ENCODE measurements at regions not wholly inside any gene's neighbourhood (a gene's known extent, or its start where the extent isn't known, plus 50 kb on each side); places are given as distances from the start of the nearest gene placed in this dataset.
"Not testable (repeated sequence)": the region's sequence is repeated elsewhere in the genome, so short reads cannot be mapped to it uniquely, and the experiment has no call there.

- DNase-seq (ENCODE audit: low read depth in 2 of 2) = no peak
Measured at GRCh38 chr15:36177590-36178302, 401.7 kb upstream of the CDIN1 start.

GRCh38 chr15:36178303-36178633 lies 401.2 kb upstream of the CDIN1 start:
- no peak for DNase-seq (ENCODE audit: low read depth in 2 of 2)

- no peak for DNase-seq (ENCODE audit: low read depth in 2 of 2)
Measured at GRCh38 chr15:36183201-36183600, 396.2 kb upstream of the CDIN1 start.

GRCh38 chr15:36185438-36185837 lies 394.0 kb upstream of the CDIN1 start:
- no peak for DNase-seq (ENCODE audit: low read depth in 2 of 2)

DNA sequence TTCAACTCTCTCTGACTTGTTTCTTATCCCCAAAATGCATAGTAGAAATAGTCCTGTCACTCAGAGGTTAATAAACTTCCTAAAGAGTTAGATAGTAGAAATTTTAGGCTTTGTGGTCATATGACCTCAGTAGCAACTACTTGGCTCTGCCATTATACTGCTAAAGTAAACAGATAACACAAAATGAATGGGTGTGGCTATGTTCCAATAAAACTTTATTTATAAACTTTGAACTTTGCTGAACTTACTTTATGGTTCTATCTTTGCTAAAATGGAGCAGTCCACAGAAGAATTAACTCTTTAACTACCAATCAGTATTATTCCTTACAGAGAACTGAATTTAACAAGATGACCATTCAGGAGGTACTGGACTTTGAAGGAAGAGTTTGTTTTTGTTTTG lies 393.6 kb upstream of the CDIN1 start:
- DNase-seq (ENCODE audit: low read depth in 2 of 2) = no peak

GRCh38 chr15:36186376-36186775 lies 393.1 kb upstream of the CDIN1 start:
- DNase-seq (ENCODE audit: low read depth in 2 of 2) = no peak

DNA sequence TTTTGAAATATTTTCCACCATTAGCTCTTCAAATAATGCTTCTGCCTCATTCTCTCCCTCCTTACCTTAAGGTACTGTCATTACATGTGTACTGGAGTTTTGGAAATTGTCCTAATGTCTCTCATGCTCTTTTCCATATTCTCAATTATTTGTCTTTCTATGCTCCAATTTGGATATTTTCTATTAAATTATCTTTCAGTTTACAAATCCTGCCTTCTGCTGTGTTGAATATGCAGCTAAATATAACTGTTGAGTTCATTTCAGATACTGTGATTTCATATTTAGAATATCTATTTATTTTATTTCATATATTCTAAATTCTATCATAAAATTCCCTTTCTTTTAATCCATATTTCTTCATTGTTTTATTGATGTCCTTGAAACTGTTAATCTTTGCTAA lies 388.0 kb upstream of the CDIN1 start:
- DNase-seq (ENCODE audit: low read depth in 2 of 2) = no peak

- not testable (repeated sequence) for DNase-seq (ENCODE audit: low read depth in 2 of 2)
Measured at GRCh38 chr15:36195361-36196007, 383.9 kb upstream of the CDIN1 start.

GRCh38 chr15:36208868-36209582 lies 370.4 kb upstream of the CDIN1 start:
- DNase-seq (ENCODE audit: low read depth in 2 of 2) = no peak

DNA sequence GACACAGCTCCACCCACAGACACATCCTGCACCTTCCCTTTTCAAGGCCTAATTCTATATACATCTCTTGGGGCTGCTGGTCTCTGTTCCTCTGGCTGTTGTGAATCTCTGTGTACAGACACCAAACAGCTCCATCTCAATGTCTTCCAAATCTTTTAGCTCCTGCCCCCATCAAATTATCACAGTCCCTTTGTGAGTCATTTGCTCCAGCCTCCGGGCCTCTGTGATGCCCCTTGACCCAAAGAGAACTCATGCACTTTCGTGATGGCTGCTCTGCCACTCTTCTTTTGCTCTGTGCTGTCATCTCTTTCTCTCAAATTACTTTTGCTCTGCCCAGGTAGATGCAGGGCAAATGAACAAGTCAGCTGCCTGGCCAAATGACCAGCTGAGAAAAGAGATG lies 369.0 kb upstream of the CDIN1 start:
- DNase-seq (ENCODE audit: low read depth in 2 of 2) = no peak

GRCh38 chr15:36218322-36218721 lies 361.1 kb upstream of the CDIN1 start:
- DNase-seq (ENCODE audit: low read depth in 2 of 2) = no peak

- DNase-seq (ENCODE audit: low read depth in 2 of 2) = no peak
Measured at GRCh38 chr15:36218991-36219390, 360.4 kb upstream of the CDIN1 start.

GRCh38 chr15:36221992-36222391 lies 357.4 kb upstream of the CDIN1 start:
- no peak for DNase-seq (ENCODE audit: low read depth in 2 of 2)

DNA sequence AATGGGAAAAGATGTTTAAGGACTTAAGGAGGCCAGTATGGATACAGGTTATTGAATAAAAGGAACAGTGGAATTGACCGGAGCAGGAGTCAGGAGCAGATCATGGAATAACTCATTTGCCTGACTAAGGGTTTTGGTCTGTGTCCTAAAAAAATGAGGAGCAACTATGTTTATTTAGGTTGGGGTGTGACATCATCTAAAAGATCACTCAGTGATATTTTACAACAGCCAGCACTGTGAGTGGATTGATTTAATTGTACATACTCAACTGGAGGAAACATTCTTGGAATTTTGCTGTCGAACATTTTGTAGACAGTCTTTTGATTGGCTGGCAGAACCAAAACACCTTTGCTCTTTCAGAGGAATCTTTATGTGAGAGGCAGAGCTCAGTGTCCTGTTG lies 348.6 kb upstream of the CDIN1 start:
- no peak for DNase-seq (ENCODE audit: low read depth in 2 of 2)

GRCh38 chr15:36232491-36232890 lies 346.9 kb upstream of the CDIN1 start:
- DNase-seq (ENCODE audit: low read depth in 2 of 2) = no peak

DNA sequence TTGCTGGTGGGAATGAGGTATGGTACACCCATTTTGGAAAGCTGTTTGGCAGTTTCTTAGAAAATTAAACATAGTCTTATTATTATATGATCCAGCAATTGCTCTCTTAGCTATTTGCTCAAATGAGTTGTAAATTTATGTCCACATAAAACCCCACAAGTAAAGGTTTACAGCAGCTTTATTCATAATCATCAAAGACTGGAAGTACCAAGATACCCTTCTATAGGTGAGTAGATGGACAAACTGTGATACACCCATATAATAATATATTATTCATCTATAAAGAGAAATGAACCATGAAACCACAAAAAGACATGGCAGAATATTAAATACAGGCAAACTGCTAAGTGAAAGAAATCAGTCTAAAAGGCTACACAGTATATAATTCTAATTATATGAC lies 344.7 kb upstream of the CDIN1 start:
- DNase-seq (ENCODE audit: low read depth in 2 of 2) = no peak

- no peak for DNase-seq (ENCODE audit: low read depth in 2 of 2)
Measured at GRCh38 chr15:36235173-36235572, 344.3 kb upstream of the CDIN1 start.

GRCh38 chr15:36239509-36239908 lies 339.9 kb upstream of the CDIN1 start:
- DNase-seq (ENCODE audit: low read depth in 2 of 2) = no peak

DNA sequence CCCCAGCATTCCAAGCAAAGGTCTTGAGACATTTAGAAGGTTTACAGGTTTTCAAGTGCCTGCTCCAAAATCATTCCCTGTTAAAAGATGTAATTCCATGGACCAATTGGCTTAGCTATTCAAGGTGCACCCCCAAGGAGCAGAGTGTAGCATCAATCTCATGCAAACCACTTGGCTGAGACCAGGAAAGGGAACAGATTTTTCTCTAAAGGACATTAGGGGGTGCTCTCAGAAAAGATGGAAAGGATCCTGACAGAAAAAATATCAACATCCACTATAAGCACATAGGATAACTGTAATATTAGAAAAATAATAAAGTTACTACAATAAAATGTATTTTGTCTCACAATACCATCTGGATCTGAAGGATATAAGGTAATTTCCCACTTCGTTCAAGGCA lies 328.0 kb upstream of the CDIN1 start:
- DNase-seq (ENCODE audit: low read depth in 2 of 2) = no peak

DNA sequence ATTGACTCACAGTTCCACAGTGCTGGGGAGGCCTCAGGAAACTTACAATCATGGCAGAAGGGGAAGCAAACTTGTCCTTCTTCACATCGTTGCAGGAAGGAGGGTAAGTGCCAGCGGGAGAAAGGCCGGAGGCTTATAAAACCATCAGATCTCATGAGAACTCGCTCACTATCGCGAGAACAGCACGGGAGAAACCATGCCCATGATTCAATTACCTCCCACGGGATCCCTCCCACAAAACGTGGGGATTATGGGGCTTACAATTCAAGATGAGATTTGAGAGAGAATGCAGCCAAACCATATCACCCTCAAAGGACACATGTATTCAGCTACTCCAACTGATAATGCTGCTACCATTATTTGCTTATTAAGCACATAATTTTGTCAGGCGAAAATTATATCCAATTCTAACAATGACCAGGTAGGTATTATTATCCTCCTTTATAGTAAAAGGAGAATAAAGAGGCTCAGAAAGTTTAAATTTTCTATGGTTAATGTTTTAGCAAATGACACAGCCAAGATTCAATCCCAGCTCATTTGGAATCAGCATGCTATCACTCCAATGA lies 327.2 kb upstream of the CDIN1 start:
- no peak for DNase-seq (ENCODE audit: low read depth in 2 of 2)

GRCh38 chr15:36254426-36254825 lies 325.0 kb upstream of the CDIN1 start:
- no peak for DNase-seq (ENCODE audit: low read depth in 2 of 2)

DNA sequence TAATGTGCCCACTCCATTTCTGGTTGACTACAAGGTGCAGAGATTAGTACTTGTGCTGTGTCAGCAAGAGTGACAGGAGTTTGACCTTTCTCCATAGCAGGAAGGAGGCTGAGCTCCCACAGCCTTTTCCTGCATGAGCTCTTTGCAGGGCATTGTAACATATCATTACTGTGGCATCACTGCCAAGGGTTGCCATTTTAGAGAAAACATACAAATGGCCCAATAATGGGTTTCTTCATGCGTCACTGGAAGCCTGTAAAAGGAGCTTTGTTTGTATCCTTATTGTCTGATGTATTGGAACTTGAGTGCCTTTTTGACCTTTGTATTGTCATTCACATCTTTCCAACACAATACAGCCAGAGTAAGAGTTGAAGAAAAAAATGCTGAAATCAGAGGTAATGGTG lies 323.0 kb upstream of the CDIN1 start:
- DNase-seq (ENCODE audit: low read depth in 2 of 2) = no peak

GRCh38 chr15:36263666-36264065 lies 315.8 kb upstream of the CDIN1 start:
- no peak for DNase-seq (ENCODE audit: low read depth in 2 of 2)
